Endodermal cell (in vitro differentiated cells): ENCODE measurements at regions not wholly inside any gene's neighbourhood (a gene's known extent, or its start where the extent isn't known, plus 50 kb on each side); places are given as distances from the start of the nearest gene placed in this dataset.

Experiments
- DNase-seq: peaks from one replicate; pipeline ENCODE4 v3.0.0-alpha.2; 2017
- H3K27ac ChIP-seq: 2 replicates; pipeline ENCODE4 v1.5.1; 2013; ENCODE audit warnings: mild to moderate bottlenecking, low read depth, low read length, moderate library complexity
- H3K27me3 ChIP-seq: 2 replicates; pipeline ENCODE4 v1.6.1; 2013; ENCODE audit warnings: mild to moderate bottlenecking, low read length, moderate library complexity; ENCODE audit not compliant: insufficient read depth, control insufficient read depth, poor library complexity, severe bottlenecking
- H3K36me3 ChIP-seq: 2 replicates; pipeline ENCODE4 v1.7.0; 2013; ENCODE audit warnings: mild to moderate bottlenecking, low read length, moderate library complexity; ENCODE audit not compliant: control insufficient read depth, insufficient read depth
- H3K4me1 ChIP-seq: one replicate; pipeline ENCODE4 v1.7.0; 2013; ENCODE audit warnings: low read length; ENCODE audit not compliant: control insufficient read depth, insufficient read depth
- H3K4me3 ChIP-seq: 2 replicates; pipeline ENCODE4 v1.5.1; 2013; ENCODE audit warnings: mild to moderate bottlenecking, low read length, moderate library complexity
- H3K9ac ChIP-seq: 2 replicates; pipeline ENCODE4 v1.6.1; 2013; ENCODE audit warnings: mild to moderate bottlenecking, low read length, moderate library complexity; ENCODE audit not compliant: poor library complexity, severe bottlenecking; ENCODE audit errors: extremely low read depth
- H3K9me3 ChIP-seq: 2 replicates; pipeline ENCODE4 v1.6.1; 2013; ENCODE audit warnings: mild to moderate bottlenecking, low read length, moderate library complexity; ENCODE audit not compliant: control insufficient read depth
- H3K27ac Mint-ChIP-seq: 2 replicates; pipeline ENCODE4 v1.8.0; 2020; ENCODE audit warnings: mixed read lengths
- H3K27me3 Mint-ChIP-seq: 2 replicates; pipeline ENCODE4 v1.8.0; 2021; ENCODE audit warnings: mild to moderate bottlenecking, mixed read lengths; ENCODE audit not compliant: insufficient read depth
- H3K36me3 Mint-ChIP-seq: 2 replicates; pipeline ENCODE4 v1.8.0; 2020; ENCODE audit warnings: low read depth, mixed read lengths
- H3K4me1 Mint-ChIP-seq: 2 replicates; pipeline ENCODE4 v1.8.0; 2020; ENCODE audit warnings: mixed read lengths
- H3K4me3 Mint-ChIP-seq: 2 replicates; pipeline ENCODE4 v1.8.0; 2020; ENCODE audit warnings: mild to moderate bottlenecking, moderate library complexity, mixed read lengths
- H3K9me3 Mint-ChIP-seq: 2 replicates; pipeline ENCODE4 v1.8.0; 2020; ENCODE audit warnings: mild to moderate bottlenecking, mixed read lengths
- WGBS, 2 experiments: methylation state at CpG; one replicate each; pipeline versions ENCODE4 v1.1.5 to v1.1.7; 2013; ENCODE audit warnings: missing lambda C conversion rate in 2 of 2, mixed read lengths in 1 of 2; ENCODE audit not compliant: insufficient coverage in 1 of 2, insufficient read length in 1 of 2; 5-methylcytosine and 5-hydroxymethylcytosine counted together
- TF ChIP-seq, protein P1 (sequence below): fragments of 200-600 bp; sonication (generic); conservative IDR thresholded peaks from 2 replicates; pipeline ENCODE4 v1.5.0; 2021; ENCODE audit warnings: antibody characterized with exemption, mild to moderate bottlenecking

DNA sequence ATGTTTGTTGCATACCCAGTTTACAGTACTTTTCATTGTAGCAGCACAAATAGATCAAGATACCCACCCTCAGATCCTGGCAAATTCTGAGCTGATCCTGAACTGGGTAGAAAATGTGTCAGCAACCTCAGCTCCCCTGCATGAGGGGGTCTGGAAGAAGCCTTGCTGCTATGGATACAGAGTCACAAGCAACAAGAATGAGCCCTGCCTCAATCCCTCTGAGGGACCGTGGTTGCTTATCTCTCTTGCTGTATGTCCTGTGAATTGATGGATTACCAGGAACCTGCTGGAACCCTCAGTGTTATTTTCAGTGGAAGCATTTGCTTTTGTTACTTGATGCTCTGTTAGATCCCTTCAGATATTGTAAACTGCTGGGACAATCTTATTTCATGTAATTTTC, 331.0 kb downstream of the STIM2 start:
- Mint-ChIP-seq H3K9me3 (no peaks in the 10 kb centered on the region), H3K4me3 (no peak overlapping the region), H3K4me1 (peaks cover 21% of the 10 kb centered on the region), H3K27ac (no peak overlapping the region), H3K36me3 (no peaks in the 10 kb centered on the region), H3K27me3 (no peaks in the 10 kb centered on the region)
- TF ChIP-seq, protein P1, sequence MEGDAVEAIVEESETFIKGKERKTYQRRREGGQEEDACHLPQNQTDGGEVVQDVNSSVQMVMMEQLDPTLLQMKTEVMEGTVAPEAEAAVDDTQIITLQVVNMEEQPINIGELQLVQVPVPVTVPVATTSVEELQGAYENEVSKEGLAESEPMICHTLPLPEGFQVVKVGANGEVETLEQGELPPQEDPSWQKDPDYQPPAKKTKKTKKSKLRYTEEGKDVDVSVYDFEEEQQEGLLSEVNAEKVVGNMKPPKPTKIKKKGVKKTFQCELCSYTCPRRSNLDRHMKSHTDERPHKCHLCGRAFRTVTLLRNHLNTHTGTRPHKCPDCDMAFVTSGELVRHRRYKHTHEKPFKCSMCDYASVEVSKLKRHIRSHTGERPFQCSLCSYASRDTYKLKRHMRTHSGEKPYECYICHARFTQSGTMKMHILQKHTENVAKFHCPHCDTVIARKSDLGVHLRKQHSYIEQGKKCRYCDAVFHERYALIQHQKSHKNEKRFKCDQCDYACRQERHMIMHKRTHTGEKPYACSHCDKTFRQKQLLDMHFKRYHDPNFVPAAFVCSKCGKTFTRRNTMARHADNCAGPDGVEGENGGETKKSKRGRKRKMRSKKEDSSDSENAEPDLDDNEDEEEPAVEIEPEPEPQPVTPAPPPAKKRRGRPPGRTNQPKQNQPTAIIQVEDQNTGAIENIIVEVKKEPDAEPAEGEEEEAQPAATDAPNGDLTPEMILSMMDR: no peak
- 29 to 33% methylated on average over 1 of the region's 1 CpG for WGBS, 2 experiments
- Histone ChIP-seq H3K27me3 (no peaks in the 10 kb centered on the region), H3K4me1 (peaks cover 13% of the 10 kb centered on the region), H3K27ac (no peak overlapping the region), H3K36me3 (no peaks in the 10 kb centered on the region), H3K9me3 (no peaks in the 10 kb centered on the region), H3K9ac (no peak overlapping the region), H3K4me3 (no peak overlapping the region)
- DNase-seq: no peak

DNA sequence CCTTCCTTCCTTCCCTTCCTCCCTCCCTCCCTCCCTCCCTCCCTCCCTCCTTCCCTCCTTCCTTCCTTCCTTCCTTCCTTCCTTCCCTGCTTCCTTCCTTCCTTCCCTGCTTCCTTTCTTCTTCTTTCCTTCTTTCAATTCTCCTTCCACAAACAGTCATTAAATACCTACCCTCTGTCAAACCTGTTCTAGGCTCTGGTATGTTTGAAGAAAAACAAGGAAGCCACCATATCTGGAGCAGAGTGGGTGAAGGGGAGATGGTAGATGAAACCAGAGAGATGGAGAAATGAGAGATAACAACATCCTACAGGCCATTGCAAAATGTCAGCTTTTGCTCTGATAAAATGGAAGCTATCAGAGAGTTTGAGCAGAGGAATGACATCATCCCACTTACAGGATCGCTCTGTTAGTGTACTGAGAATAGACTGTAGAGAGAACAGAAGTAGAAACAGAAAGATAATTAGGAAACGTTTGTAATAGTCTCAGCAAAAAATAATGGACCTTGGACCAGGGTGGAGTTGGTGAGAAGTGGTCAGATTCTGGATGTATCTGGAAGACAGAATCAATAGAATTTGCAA, 334.0 kb downstream of the STIM2 start:
- Mint-ChIP-seq H3K27me3 (no peaks in the 10 kb centered on the region), H3K9me3 (no peaks in the 10 kb centered on the region), H3K4me1 (peaks cover 21% of the 10 kb centered on the region), H3K4me3 (no peak overlapping the region), H3K36me3 (no peaks in the 10 kb centered on the region), H3K27ac (no peak overlapping the region)
- 92 to 95% methylated on average over 2 of the region's 2 CpGs for WGBS, 2 experiments
- H3K4me3 ChIP-seq: no peak overlapping the region
- no peaks in the 10 kb centered on the region for H3K9me3 ChIP-seq
- no peaks in the 10 kb centered on the region for H3K36me3 ChIP-seq
- DNase-seq: no peak
- H3K9ac ChIP-seq: no peak overlapping the region
- TF ChIP-seq, protein P1: no peak
- peaks cover 13% of the 10 kb centered on the region for H3K4me1 ChIP-seq
- H3K27me3 ChIP-seq: no peaks in the 10 kb centered on the region
- H3K27ac ChIP-seq: no peak overlapping the region

DNA sequence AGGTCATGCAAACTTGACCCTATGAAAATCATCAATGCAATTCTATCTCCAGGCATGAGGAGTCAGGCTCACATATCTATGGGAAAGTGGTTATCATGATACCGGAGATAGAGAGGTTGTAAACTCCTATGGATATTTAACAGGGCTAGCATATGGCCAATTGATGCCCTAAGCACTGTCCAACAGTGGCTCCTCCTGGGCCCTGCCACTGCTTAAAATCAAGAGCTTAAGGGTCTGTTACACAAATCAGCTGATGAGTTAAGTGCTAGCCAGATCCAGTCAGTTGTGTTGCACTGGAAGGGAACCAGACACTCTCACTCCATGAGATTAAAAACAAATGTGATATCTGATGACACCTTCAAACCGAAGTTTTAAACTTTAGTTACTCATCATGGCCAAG, 337.6 kb downstream of the STIM2 start:
- Histone ChIP-seq H3K27ac (no peak overlapping the region), H3K9ac (no peak overlapping the region), H3K9me3 (no peaks in the 10 kb centered on the region), H3K27me3 (no peaks in the 10 kb centered on the region), H3K36me3 (no peaks in the 10 kb centered on the region), H3K4me3 (no peak overlapping the region), H3K4me1 (peaks cover 8% of the 10 kb centered on the region)
- Mint-ChIP-seq H3K4me3 (no peak overlapping the region), H3K4me1 (peaks cover 18% of the 10 kb centered on the region), H3K27me3 (no peaks in the 10 kb centered on the region), H3K9me3 (no peaks in the 10 kb centered on the region), H3K27ac (no peak overlapping the region), H3K36me3 (no peaks in the 10 kb centered on the region)
- no peak for DNase-seq
- TF ChIP-seq, protein P1: no peak
- WGBS, 2 experiments: 44 to 100% methylated on average over 1 to 2 of the region's 2 CpGs
